IMR-90 (cell line): ENCODE measurements at regions not wholly inside any gene's neighbourhood (a gene's known extent, or its start where the extent isn't known, plus 50 kb on each side); places are given as distances from the start of the nearest gene placed in this dataset.

Experiments
- BHLHE40 ChIP-seq: fragments of 150-350 bp; IDR thresholded peaks from 2 replicates; pipeline ENCODE4 v1.6.1; 2016; ENCODE audit warnings: mild to moderate bottlenecking, low read depth, low read length
- CEBPB ChIP-seq: IDR thresholded peaks from 2 replicates; pipeline ENCODE4 v1.6.1; 2012; ENCODE audit warnings: low read depth, low read length, improper control_type of control experiment
- CTCF ChIP-seq: conservative IDR thresholded peaks from 2 replicates; pipeline ENCODE4 v1.5.1; 2012; ENCODE audit warnings: mild to moderate bottlenecking, low read depth, low read length, improper control_type of control experiment
- MXI1 ChIP-seq: IDR thresholded peaks from 2 replicates; pipeline ENCODE4 v1.6.1; 2012; ENCODE audit warnings: low read depth, mild to moderate bottlenecking, low read length, moderate library complexity, borderline replicate concordance
- POLR2A ChIP-seq: IDR thresholded peaks from 2 replicates; pipeline ENCODE4 v1.6.1; 2012; ENCODE audit warnings: mild to moderate bottlenecking, low read depth, low read length
- RFX5 ChIP-seq: IDR thresholded peaks from 2 replicates; pipeline ENCODE4 v1.8.0; 2012; ENCODE audit warnings: low read depth, mild to moderate bottlenecking, low read length, moderate library complexity

GRCh38 chr4:106679063-106679462 is 310.5 kb upstream of the GIMD1 start:
- TF ChIP-seq CTCF (no peak), POLR2A (no peak), CEBPB (no peak), BHLHE40 (no peak), MXI1 (no peak), RFX5 (no peak)
